CD4-positive, alpha-beta T cell treated with Interleukin-17A for 1 hour (primary cell): ENCODE measurements at regions not wholly inside any gene's neighbourhood (a gene's known extent, or its start where the extent isn't known, plus 50 kb on each side); places are given as distances from the start of the nearest gene placed in this dataset.

ENCODE experiments used
- DNase-seq: peaks from one replicate; pipeline ENCODE4 v3.0.0-alpha.2; 2020

- no peak for DNase-seq
These were observed 823.1 kb downstream of the DIAPH3 start for GRCh38 chr13:59340581-59340980.

- no peak for DNase-seq
These were observed 821.3 kb downstream of the DIAPH3 start for GRCh38 chr13:59342400-59342799.

GRCh38 chr13:59343132-59343531, 820.6 kb downstream of the DIAPH3 start:
- no peak for DNase-seq

GRCh38 chr13:59343993-59344822, 819.5 kb downstream of the DIAPH3 start:
- no peak for DNase-seq

GRCh38 chr13:59345311-59345710, 818.4 kb downstream of the DIAPH3 start:
- no peak for DNase-seq

GRCh38 chr13:59346999-59347723, 816.6 kb downstream of the DIAPH3 start:
- DNase-seq = no peak

GRCh38 chr13:59348617-59349016, 815.1 kb downstream of the DIAPH3 start:
- no peak for DNase-seq

GRCh38 chr13:59352600-59352999, 811.1 kb downstream of the DIAPH3 start:
- DNase-seq = no peak

- DNase-seq = no peak
These were observed 808.9 kb downstream of the DIAPH3 start for GRCh38 chr13:59354665-59355369.

- DNase-seq = no peak
These were observed 807.1 kb downstream of the DIAPH3 start for GRCh38 chr13:59356607-59357006.

GRCh38 chr13:59358014-59358413, 805.7 kb downstream of the DIAPH3 start:
- DNase-seq = no peak

GRCh38 chr13:59360108-59360507, 803.6 kb downstream of the DIAPH3 start:
- no peak for DNase-seq

- DNase-seq = no peak
These were observed 802.8 kb downstream of the DIAPH3 start for GRCh38 chr13:59360916-59361315.

- DNase-seq = no peak
These were observed 800.4 kb downstream of the DIAPH3 start for GRCh38 chr13:59363313-59363712.

- DNase-seq = no peak
These were observed 799.8 kb downstream of the DIAPH3 start for GRCh38 chr13:59363947-59364346.

- no peak for DNase-seq
These were observed 799.1 kb downstream of the DIAPH3 start for GRCh38 chr13:59364641-59365085.

GRCh38 chr13:59367467-59367866, 796.3 kb downstream of the DIAPH3 start:
- DNase-seq = no peak

GRCh38 chr13:59367904-59368303, 795.8 kb downstream of the DIAPH3 start:
- no peak for DNase-seq

GRCh38 chr13:59368693-59369092, 795.0 kb downstream of the DIAPH3 start:
- DNase-seq = no peak

- DNase-seq = no peak
These were observed 792.5 kb downstream of the DIAPH3 start for GRCh38 chr13:59371229-59371628.

GRCh38 chr13:59373341-59373740, 790.4 kb downstream of the DIAPH3 start:
- DNase-seq = no peak

- DNase-seq = no peak
These were observed 789.0 kb downstream of the DIAPH3 start for GRCh38 chr13:59374691-59375090.

- DNase-seq = no peak
These were observed 779.6 kb downstream of the DIAPH3 start for GRCh38 chr13:59384154-59384553.

- peak; percentile 80 for DNase-seq
These were observed 772.0 kb downstream of the DIAPH3 start for GRCh38 chr13:59391696-59392095.
